GM18505 (cell line): ENCODE measurements at regions not wholly inside any gene's neighbourhood (a gene's known extent, or its start where the extent isn't known, plus 50 kb on each side); places are given as distances from the start of the nearest gene placed in this dataset.

Experiments
- ATAC-seq: cut with Tn5 transposase; IDR thresholded peaks from one replicate; pipeline ENCODE4 v1.9.1; 2021; ENCODE audit not compliant: unreplicated experiment
- POLR2A ChIP-seq: IDR thresholded peaks from 4 replicates; pipeline ENCODE4 v1.6.1; 2011; ENCODE audit warnings: borderline replicate concordance; ENCODE audit not compliant: insufficient read depth, insufficient read length; ENCODE audit errors: extremely low read depth

DNA sequence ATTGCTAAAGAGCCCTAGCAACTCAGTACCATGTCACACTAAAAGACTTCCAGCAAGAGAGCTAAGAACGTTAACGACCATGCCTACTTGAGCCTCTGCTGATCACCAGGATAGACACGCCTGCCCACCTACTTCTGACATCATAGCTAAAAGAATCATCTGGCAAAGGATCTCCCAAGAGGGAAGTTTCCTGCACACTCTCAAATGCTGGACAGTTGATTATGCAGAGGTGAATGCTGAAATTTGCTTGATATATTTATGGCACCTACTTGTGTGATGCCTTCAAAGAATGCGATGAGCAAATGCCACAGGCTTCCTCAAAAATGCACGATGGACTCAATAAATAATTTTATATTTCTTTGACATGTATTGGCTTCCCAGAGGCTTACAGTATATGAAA, 113.6 kb downstream of the GALC start:
- TF ChIP-seq POLR2A, result no peak
- ATAC-seq, result no peak

DNA sequence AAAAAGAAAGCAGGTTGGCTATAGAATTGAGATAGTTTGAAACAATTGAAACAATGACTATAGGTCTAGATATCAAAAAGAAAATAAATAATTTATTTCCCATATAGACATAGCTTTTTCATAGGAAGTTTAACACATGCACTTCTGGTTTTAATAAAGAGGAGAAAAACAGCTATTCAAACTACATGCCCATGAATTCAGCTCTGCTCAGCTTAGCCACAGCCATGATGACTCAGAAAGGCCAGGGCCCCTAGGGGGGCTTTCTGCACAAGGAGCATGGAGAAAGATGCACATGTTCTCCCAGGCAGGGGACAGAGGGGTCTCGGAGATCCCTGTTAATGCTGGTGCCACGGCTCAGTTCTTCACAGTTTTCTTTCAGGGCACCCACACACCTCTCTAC, 114.0 kb downstream of the GALC start:
- TF ChIP-seq POLR2A, result no peak
- no peak for ATAC-seq

DNA sequence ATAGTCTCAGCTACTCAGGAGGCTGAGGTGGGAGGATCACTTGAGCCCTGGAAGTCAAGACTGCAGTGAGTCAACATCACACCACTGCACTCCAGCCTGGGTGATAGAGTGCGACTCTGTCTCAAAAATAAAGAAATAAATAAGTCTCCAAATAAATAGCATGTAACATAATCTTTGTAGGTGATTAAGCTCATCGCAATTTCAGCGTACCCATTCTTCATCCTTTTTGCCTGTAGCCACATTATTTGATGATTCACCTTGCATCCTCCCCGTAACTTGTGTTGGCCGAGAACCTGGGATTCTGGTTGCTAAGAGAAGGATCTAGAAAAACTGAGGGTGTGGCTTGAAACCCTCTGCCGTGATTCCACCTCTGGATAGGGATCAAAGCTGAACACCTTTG, 115.1 kb downstream of the GALC start:
- TF ChIP-seq POLR2A, result no peak
- ATAC-seq, result no peak

DNA sequence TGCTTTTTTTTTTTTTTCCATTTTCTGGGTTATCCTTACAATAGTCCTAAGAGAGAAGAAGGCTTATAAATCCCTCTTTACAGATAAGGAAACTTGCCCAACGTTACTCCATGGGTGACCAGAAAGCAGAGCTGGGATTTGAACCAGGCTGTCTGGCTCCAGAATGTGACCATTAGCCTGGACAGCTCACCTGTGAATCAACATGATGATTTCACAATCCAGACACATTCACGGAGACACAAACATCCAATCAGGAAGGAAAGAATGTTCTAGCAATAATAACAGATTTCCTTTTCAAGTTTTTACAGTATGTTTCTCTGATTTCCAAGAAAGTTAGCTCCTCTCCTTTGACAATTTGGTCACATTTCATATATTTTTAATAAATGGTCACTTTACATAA, 118.3 kb downstream of the GALC start:
- no peak for ATAC-seq
- TF ChIP-seq POLR2A, result no peak

DNA sequence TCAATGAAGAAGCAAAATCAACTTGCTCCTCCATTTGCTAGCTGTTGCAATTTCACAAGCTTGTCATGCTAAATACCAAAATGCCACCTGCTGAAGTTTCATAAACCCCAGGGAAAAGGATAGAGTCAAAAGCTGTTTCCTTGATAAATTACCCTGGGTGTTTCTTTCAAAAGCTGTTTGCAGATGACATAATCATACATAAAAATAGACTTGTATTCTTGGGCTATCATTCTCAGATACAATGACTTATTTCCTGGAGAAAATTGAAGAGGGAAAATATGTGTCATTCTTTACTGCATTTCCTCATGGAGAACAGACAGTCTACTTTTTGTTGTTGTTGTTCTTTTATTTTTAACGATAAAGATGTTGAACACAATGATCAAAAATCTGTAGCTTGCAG, 119.2 kb downstream of the GALC start:
- ATAC-seq, result no peak
- no peak for TF ChIP-seq POLR2A

DNA sequence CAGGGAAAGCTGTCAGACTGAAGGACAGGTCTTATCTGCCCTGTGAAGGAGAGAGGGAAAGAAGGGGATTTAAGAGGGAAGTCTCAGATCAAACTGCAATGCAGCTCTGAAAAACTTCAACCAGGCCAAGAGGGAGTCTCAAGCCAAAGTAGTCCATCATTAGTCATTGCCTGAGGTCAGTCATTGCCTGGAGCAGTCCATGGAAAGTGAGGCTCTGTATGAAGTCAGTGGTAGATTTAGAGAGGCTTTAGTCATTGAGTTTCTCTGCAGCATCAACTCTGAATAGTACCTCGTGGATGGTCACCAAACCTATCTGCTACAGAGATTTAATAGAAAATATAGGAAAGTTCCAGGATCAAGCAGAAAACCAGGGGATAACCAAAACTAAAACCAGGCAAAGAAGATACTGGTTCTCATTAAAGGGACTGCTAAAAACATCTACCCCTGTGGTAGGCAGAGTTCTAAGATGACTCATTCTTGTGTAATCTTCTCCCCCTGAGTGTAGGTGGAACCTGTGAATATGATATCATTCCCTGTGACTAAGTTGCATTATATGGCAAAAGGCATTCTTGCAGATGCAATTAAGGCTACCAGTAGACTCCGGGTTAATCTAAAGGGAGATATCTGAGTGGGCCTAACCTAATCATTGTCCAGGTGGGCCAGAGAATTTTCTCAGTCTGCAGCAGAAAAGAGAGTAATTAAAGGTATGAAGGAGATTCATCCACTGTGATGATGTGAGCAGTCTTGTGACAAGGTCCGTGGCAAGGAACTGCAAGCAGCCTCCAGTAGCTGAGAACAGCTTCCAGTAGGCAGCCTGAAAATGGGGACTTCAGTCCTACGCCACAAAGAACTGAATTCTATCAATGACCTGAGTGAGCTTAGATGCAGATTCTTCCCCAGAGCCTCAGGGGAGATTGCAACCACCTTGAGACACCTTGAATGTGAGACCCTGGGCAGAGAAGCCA, 123.1 kb downstream of the GALC start:
- no peak for TF ChIP-seq POLR2A
- no peak for ATAC-seq

DNA sequence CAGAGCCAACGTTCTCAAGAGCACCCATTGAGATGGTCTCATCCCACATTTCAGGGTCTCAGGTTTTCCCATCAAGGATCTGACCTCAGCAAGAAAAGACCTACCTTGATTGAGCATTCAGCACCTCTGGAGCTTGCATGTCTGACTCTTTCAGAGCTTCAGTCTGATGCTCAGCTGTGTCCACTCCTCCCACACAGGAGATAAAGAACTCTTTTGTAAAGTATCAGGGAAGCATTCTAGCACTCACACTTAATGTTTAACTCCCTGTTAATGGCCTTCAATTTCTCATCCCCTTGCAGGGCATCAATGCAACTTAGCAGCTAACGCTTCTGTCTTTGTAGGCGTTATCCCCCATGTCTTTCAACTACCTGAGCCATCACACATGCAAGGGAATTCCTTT, 124.1 kb downstream of the GALC start:
- TF ChIP-seq POLR2A, result no peak
- ATAC-seq, result no peak

DNA sequence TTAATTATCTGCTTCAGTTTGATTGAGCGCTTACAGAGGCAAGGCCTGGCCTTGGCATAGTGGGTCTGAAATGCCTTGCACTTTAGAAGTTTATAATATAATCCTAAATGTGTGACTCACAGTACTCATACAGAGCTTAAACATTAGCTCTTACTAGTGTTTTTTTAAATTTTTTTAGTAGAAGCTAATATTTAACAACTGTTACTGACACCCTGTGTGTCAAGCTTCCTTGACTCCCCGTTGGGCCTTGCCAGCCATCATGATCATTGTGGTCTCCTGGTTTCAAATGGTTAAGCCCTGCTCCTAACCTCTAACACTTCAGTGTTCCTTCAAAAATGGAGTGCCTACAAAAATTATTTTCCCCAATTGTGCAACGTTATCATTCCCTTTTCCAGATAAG, 126.9 kb downstream of the GALC start:
- ATAC-seq, result no peak
- TF ChIP-seq POLR2A, result no peak

DNA sequence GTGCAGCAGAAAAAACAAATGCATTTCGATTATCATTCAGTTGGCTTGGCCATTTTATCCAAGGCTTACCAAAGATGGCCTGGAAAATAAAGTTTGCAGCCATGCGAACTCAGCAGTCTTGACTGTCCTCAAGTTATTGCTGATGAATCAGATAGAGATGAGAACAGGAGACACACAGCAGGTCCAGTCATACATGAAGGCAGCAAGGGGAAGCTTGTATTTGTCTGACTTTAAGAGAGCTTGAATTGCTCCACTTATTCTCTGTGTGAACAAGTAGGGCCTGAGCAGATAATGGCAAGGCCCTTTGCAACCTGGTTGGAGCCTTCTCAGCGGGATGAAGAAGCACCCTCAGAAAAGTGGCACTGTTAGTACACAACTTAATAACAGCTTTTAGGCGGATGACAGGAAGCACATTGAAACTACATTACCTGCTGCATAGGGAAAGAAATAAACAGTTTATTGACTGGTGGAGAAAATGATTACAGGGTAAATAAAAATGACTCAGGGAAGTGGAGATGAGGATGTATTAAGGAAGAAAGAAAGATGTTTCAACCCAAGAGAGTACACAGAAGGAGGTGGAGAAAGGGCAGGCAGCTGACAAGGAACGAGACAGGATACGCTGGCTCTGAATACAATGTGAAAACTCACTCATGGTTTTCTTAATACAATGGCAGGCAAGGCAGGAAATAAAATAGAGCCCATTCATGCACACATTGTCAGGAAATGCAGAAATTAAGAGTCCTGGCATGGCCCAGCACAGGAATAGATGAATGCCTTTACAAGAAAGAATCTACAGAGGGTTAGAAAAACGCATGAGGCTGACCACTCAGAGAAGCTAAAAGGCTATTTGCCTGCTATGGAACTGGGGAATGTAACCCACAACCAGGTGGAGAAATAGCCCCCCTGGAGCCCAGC, 128.4 kb downstream of the GALC start:
- TF ChIP-seq POLR2A, result no peak
- ATAC-seq, result no peak

DNA sequence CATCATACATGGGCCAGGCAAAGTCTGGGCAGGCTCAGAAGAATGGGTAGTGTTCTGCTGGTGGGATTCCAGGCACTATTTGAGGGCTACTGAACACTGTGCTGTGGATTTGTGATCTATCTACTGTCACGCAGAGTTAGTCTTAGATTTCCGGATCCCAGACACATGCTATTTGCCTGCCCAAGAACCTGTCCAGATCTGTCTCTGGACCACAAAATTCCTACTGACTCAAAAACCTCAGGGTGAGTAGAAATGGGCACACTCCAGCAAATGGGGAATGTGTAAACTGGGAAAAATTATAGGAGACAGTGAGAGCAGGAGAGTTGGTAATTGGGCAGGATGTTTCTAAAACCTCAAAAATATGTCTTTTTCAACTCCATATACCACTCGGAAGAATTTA, 129.9 kb downstream of the GALC start:
- ATAC-seq, result no peak
- TF ChIP-seq POLR2A, result no peak

DNA sequence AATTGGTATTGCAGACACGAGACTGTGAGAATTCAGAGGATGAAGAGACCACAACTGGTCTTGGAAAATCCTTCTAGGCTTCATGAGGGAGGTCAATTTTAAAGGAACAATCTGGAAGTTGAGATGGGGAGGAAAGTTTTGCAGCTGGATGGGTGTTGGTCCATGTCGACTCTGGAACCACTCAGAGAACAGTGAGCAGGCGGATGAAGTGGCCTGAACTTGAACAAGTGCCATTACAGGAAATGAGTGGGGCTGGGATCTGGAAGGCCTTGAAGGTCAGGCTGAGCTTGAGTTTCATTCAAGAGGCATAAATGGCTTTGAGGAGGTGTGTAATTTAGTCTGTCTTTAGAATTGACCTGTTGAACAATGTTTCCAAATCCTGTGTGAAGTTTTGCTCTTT, 140.9 kb downstream of the GALC start:
- no peak for ATAC-seq
- no peak for TF ChIP-seq POLR2A

DNA sequence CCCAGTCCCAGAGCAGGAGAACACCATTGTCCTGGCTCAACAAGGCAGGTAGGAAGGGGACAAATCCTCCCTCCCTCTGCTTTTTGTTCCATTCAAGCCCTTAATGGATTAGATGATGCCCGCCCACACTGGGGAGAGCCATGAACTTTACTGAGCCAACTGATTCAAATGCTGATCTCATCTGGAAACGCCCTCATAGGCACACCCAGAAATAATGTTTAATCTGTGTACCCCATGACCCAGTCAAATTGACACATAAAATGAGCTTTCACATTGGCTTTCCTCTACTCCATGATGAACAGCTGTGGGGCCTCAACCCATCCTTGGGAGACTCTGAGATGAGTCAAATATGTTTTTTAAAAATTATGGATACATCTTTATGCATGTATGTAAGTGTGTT, 141.8 kb downstream of the GALC start:
- ATAC-seq, result no peak
- no peak for TF ChIP-seq POLR2A

DNA sequence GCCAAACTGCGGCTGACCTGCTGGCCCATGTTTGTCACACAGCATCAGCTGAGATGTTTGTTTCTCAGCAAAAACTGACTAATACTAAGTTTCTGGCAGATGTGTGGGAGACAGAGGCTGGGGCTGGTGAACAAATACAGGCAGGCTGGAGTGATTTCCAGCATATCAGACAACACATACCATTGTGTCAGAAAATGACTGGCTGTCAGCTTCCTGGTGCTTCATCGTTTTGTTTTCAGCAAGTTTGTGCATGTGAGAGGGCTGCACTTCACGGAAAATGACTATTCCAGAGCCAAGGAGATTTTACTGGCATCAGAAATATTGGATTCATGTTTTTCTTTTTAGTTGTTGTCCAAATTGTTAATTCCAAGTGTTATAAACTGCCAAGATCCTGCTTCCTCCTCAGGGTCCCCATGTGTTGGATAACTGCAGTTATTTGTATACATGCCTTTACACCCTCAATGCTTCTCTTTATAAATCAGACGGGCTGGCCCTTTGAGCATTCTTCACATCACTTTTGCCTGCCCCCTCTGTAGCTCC, 145.7 kb downstream of the GALC start:
- TF ChIP-seq POLR2A, result no peak
- ATAC-seq, result no peak
